HG03103 (cell line): ENCODE measurements at regions not wholly inside any gene's neighbourhood (a gene's known extent, or its start where the extent isn't known, plus 50 kb on each side); places are given as distances from the start of the nearest gene placed in this dataset.
"Not testable (repeated sequence)": the region's sequence is repeated elsewhere in the genome, so short reads cannot be mapped to it uniquely, and the experiment has no call there.

Source experiments
- ATAC-seq: cut with Tn5 transposase; IDR thresholded peaks from one replicate; pipeline ENCODE4 v1.9.1; 2021; ENCODE audit warnings: low read depth; ENCODE audit not compliant: unreplicated experiment

GRCh38 chr3:15899388-15899787 is 101.6 kb upstream of the ANKRD28 start:
- ATAC-seq: no peak

DNA sequence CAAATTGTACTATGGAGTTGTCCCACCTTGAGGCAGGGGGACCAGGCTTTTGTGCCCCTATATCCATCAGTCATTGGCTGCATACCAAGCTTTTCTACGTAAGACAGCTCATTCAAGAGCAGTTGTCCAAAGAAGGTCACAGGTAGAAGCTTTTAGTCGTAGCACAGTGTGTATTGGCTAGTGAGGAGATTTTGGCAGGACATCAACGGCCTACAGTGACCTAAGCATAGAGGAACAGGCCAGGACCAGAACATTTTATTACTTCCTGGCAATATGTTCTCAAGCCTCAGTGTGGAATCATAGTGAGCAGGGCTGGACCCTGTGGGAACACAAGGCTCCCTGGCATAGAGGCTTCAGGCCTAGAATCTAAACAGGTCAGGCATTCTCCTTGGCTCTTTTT is 105.4 kb upstream of the ANKRD28 start:
- no peak for ATAC-seq

- no peak for ATAC-seq
These were observed 106.3 kb upstream of the ANKRD28 start for GRCh38 chr3:15903759-15904720.

GRCh38 chr3:15905041-15905440 is 107.3 kb upstream of the ANKRD28 start:
- no peak for ATAC-seq

DNA sequence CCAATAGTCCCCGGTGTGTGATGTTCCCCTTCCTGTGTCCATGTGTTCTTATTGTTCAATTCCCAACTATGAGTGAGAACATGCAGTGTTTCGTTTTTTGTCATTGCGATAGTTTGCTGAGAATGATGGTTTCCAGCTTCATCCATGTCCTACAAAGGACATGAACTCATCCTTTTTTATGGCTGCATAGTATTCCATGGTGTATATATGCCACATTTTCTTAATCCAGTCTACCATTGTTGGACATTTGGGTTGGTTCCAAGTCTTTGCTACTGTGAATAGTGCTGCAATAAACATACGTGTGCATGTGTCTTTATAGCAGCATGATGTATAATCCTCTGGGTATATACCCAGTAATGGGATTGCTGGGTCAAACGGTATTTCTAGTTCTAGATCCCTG is 109.6 kb upstream of the ANKRD28 start:
- ATAC-seq: not testable (repeated sequence)

- ATAC-seq: no peak
These were observed 121.2 kb upstream of the ANKRD28 start for GRCh38 chr3:15918988-15919387.

DNA sequence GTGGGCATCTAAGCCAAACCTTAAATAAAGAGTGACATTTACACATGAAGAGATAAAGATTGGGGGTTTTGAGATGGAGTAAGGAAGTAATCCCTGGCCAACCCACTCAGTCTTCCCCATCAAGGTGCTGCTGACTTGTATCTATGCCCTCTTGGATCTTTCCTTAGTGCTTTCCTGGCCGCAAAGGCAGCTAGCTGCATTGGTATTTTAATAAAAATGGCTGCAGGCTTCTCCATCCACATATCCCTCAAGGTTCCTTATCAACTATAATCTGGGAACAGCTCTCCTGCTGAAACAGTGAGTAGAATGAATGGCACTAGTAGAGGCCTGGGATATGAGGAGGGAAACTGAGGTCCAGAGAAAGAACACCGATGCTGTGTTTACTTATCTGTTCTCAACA is 122.2 kb upstream of the ANKRD28 start:
- no peak for ATAC-seq

DNA sequence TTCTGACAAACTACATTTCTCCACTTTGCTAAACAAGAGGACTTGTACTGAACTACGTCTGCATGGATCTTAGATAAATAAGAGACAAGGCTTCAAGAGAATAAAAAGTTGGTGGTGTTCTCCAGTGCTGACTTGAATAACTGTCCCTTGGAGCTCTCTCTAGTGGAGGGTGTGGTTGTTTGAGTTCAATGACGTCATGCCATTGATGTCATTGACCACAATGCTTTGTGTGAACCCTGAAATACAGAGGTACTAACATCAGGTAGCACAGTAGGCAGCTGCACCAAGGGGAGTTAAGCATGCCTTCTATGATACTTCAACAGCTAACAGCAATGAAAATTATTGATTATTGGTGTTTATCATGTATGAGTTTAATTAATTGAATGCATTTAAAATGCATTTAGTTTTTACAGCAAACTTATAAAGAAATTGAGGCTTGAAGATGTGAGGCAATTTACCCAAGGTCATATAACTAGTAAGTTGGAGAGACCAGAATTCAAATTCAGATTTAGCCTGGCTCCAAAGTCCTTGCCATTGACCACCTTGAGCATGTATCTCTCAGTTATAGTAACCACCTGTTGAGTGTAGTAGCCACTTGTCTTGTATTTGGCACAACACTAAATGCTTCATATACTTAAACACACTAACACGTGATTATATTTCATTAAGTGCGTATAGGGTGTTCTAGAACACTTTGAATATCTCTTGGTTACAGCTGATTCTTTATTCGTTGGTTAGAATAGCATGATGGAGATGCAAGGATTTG is 126.0 kb upstream of the ANKRD28 start:
- ATAC-seq: no peak

- ATAC-seq: no peak
These were observed 127.1 kb upstream of the ANKRD28 start for GRCh38 chr3:15924914-15925313.

DNA sequence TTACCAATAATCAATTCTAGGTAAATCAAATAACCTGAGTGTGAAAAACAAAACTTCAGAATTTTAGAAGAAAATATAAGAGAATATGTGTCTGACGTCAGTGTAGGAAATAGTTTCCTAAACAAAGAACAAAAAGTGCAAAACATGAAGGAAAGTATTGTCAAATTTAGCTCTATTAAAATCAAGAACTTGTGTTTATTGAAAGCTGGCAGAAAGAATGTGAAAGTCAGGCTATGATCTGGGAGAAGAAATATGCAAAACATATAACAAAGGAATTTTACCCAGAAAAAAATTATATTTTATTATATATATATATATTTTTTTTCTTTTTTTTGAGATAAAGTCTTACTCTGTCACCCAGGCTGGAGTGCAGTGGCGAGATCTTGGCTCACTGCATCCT is 129.1 kb upstream of the ANKRD28 start:
- no peak for ATAC-seq

GRCh38 chr3:15927969-15928368 is 130.2 kb upstream of the ANKRD28 start:
- ATAC-seq: no peak

DNA sequence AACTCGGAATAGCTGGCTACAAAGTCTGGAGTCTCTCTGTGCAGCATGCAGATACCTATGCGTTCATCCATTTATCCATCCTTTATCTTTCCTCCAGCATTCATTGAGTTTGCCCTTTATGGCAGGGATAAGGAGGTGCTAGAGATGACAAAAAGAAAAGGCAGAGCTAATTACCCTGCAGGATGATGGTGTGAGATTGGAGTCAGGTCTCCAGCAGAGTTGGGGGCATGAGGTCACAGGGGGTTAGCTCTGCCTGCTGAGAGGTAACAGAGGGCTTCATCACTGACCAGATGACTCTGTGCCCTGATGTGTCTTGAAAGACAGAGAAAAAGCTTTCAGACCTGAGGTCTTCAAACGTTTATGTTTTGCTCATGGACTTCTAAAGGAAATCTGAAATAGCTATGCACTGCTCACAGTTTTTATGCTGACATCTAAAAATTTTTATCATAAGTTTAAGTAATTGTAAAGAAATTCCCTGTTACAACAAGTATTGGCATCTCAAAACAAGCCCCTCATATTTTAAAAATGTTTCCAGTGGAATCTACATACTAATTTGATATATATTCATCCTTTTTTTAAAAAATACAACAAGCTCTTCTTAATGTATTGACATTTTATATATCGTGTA is 132.3 kb upstream of the ANKRD28 start:
- ATAC-seq: no peak

- no peak for ATAC-seq
These were observed 134.8 kb upstream of the ANKRD28 start for GRCh38 chr3:15932348-15933300.

DNA sequence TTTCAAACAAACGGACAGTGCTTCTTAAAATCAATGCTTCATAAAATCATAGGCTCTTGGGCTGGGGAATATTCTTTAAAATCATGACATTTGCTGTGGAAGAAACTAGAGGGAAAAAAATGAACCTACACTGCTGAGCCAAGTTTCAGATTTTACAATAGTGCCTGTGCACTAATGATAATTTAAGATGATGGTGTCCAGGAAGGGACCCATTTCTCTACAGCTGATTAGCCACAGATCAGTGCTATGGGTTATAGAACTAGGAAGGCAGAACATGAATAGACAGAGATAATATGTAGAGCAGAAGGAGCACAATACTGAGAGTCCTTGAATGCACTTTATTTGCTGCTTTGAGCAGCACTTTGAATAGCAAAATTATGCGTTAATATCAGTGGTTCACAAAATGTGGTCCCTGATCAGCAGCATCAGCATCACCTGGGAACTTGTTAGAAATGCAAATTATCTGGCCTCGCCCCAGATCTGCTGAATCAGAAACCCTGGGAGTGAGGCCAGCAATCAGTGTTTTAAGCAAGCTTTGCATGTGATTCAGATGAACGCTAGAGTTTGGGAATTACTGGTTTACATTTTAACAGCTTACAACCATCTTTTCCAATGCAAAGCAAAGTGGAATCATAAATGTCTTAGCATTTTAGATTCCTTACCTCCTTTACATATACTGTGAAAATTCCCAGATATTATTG is 135.8 kb upstream of the ANKRD28 start:
- no peak for ATAC-seq

DNA sequence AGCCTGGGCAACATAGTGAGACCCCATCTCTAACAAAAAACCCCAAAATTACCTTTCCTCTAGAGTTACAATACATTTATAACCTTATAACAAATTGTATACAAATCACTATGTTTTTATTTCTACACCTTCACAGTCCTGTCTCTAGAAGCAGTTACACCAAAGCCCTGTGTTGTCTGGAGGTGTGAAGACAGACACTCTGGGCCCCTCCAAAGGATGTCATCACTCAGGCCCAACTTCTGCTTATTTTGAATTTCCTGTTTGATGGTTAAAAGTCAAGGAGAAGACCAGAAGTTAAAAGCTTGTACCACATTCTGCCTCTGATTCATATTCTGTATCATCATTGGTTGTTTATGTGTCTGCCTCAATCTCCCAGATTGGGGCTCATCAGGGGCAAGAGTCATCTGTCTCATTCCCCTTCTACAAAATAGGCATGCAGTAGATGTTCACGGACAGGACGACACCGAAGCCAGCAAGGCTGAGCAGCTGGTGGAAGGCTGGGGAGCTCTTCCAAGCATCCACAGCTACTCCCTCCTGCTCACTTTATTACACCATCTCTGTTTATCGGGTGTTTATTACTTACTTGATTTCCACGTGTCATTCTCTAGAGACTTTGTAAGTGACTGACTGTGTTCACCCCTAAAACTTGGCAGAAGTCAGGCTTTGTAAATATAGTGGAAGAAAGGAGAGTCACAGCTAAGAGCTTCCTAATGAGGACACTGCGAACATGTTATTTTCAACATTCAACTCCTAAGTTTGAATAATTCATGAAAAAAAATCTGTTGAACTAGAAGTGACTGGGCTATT is 136.8 kb upstream of the ANKRD28 start:
- no peak for ATAC-seq

- no peak for ATAC-seq
These were observed 138.5 kb upstream of the ANKRD28 start for GRCh38 chr3:15936312-15936711.

- no peak for ATAC-seq
These were observed 142.9 kb upstream of the ANKRD28 start for GRCh38 chr3:15940641-15941040.

GRCh38 chr3:15941457-15941856 is 143.7 kb upstream of the ANKRD28 start:
- ATAC-seq: not testable (repeated sequence)

- ATAC-seq: no peak
These were observed 144.2 kb upstream of the ANKRD28 start for GRCh38 chr3:15941958-15942357.
